CD8-positive, alpha-beta memory T cell (primary cell): ENCODE measurements at regions not wholly inside any gene's neighbourhood (a gene's known extent, or its start where the extent isn't known, plus 50 kb on each side); places are given as distances from the start of the nearest gene placed in this dataset.
A peak's percentile ranks its signal among the peaks of the same experiment; 100 is the strongest.
"Not testable (repeated sequence)": the region's sequence is repeated elsewhere in the genome, so short reads cannot be mapped to it uniquely, and the experiment has no call there.

Source experiments
- CTCF ChIA-PET: fragments of 350-600 bp; sonication (Branson Sonifier 250); formaldehyde crosslinking; loops from one replicate; lab custom pipeline; 2021; ENCODE audit warnings: antibody characterized with exemption; lab: Charles Lee
- POLR2A ChIA-PET: fragments of 350-600 bp; sonication (Branson Sonifier 250); formaldehyde crosslinking; loops from one replicate; lab custom pipeline; 2021; ENCODE audit warnings: antibody characterized with exemption; lab: Charles Lee
- DNase-seq, 5 donors: peaks; one replicate each; pipeline versions ENCODE4 v3.0.0 to v3.0.0-alpha.2; 2020 to 2022; ENCODE audit warnings: mixed read lengths in 1 of 5
- H3K27ac ChIP-seq: one replicate; pipeline ENCODE4 v1.7.0; 2013; ENCODE audit warnings: low read depth, mild to moderate bottlenecking, low read length, moderate library complexity
- H3K27me3 ChIP-seq: 2 replicates; pipeline ENCODE4 v1.7.0; 2013; ENCODE audit warnings: low read length, mild to moderate bottlenecking; ENCODE audit not compliant: insufficient read depth, poor library complexity, severe bottlenecking
- H3K36me3 ChIP-seq: 2 replicates; pipeline ENCODE4 v1.7.0; 2013; ENCODE audit warnings: mild to moderate bottlenecking, low read length, moderate library complexity; ENCODE audit not compliant: insufficient read depth
- H3K4me1 ChIP-seq: 2 replicates; pipeline ENCODE4 v1.7.0; 2013; ENCODE audit warnings: mild to moderate bottlenecking, low read length, moderate library complexity; ENCODE audit not compliant: insufficient read depth
- H3K4me3 ChIP-seq: 2 replicates; pipeline ENCODE4 v1.7.0; 2013; ENCODE audit warnings: mild to moderate bottlenecking, low read length
- H3K9me3 ChIP-seq: 2 replicates; pipeline ENCODE4 v1.7.0; 2013; ENCODE audit warnings: mild to moderate bottlenecking, low read length
- H3K27ac Mint-ChIP-seq, 8 donors: one replicate each; pipeline ENCODE4 v1.8.0; 2020 to 2021; ENCODE audit warnings: mixed read lengths in 8 of 8, mild to moderate bottlenecking in 6 of 8, inconsistent platforms in 3 of 8, moderate library complexity in 3 of 8
- H3K27me3 Mint-ChIP-seq, 2 donors: one replicate each; pipeline ENCODE4 v1.8.0; 2020 to 2021; ENCODE audit warnings: mixed read lengths in 2 of 2, mild to moderate bottlenecking in 1 of 2, moderate library complexity in 1 of 2
- H3K36me3 Mint-ChIP-seq, 3 donors: one replicate each; pipeline ENCODE4 v1.8.0; 2020 to 2021; ENCODE audit warnings: mixed read lengths in 3 of 3, inconsistent platforms in 1 of 3, mild to moderate bottlenecking in 1 of 3
- H3K4me1 Mint-ChIP-seq, 3 donors: one replicate each; pipeline ENCODE4 v1.8.0; 2020 to 2021; ENCODE audit warnings: mixed read lengths in 3 of 3, inconsistent platforms in 1 of 3, mild to moderate bottlenecking in 1 of 3
- H3K4me3 Mint-ChIP-seq, 7 donors: one replicate each; pipeline ENCODE4 v1.8.0; 2020 to 2021; ENCODE audit warnings: mixed read lengths in 7 of 7, mild to moderate bottlenecking in 6 of 7, moderate library complexity in 4 of 7, inconsistent platforms in 2 of 7
- H3K9me3 Mint-ChIP-seq, 5 donors: one replicate each; pipeline ENCODE4 v1.8.0; 2020 to 2022; ENCODE audit warnings: mixed read lengths in 5 of 5, mild to moderate bottlenecking in 3 of 5, moderate library complexity in 2 of 5, inconsistent platforms in 1 of 5

DNA sequence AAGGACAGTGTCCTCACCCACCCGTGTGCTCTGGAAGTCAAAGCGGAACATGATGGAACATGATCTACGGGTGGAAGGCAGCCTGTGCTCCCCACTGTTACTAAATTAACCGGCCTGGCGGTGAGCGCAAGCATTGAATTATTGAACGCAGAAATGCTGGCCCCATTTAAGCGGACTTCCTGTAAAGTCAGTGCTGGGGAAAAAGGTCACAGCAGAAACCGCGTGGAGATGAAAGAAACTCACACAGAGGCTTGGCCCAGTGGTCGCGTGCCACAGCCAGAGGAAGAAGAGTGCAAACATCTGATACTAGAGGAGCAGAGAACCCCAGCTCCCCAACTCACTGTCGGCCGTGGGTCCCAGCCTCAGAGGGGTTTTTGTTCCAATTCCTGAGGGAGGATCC is 321.2 kb downstream of the ADGRD1 start:
- Mint-ChIP-seq H3K4me1 (no peaks in the 10 kb centered on the region), H3K36me3 (no peaks in the 10 kb centered on the region), H3K27me3 (peaks cover 2 to 6% of the 10 kb centered on the region in 2 donors), H3K4me3 (no peak overlapping the region), H3K9me3 (peaks cover 0 to 2% (median 0%) of the 10 kb centered on the region in 5 donors), H3K27ac (no peak overlapping the region)
- no peak overlapping the region for H3K27ac ChIP-seq
- no peaks in the 10 kb centered on the region for H3K36me3 ChIP-seq
- peak in 1 of 5 donors; percentile 3 for DNase-seq
- H3K4me3 ChIP-seq, result no peak overlapping the region
- no peaks in the 10 kb centered on the region for H3K27me3 ChIP-seq
- no peaks in the 10 kb centered on the region for H3K9me3 ChIP-seq
- ChIA-PET CTCF (no interaction called here), POLR2A (no interaction called here)
- no peaks in the 10 kb centered on the region for H3K4me1 ChIP-seq

DNA sequence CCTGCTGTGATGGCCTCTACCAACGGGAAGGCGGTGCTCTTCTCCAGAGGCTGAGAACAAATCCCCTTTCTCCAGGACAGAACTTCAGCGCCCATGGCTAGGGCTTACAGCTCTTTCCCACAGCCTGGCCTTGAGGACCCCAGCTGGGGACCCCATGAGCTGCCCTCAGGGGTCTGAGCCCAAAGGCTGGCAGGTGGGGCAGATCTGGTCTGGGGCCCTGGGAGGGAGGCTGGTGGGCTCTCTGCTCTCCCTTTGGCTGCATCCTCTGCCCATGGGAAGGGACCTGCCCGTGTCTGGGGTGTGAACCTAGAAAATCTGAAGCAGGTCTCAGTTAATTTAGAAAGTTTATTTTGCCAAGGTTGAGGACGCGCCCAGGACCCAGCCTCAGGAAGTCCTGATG is 322.1 kb downstream of the ADGRD1 start:
- H3K4me3 ChIP-seq, result no peak overlapping the region
- no peaks in the 10 kb centered on the region for H3K4me1 ChIP-seq
- H3K27me3 ChIP-seq, result no peaks in the 10 kb centered on the region
- no peak overlapping the region for H3K4me3 Mint-ChIP-seq
- peaks cover 2 to 7% of the 10 kb centered on the region in 2 donors for H3K27me3 Mint-ChIP-seq
- ChIA-PET POLR2A (no interaction called here), CTCF (no interaction called here)
- H3K4me1 Mint-ChIP-seq, result no peaks in the 10 kb centered on the region
- H3K9me3 Mint-ChIP-seq, result peaks cover 0 to 2% (median 0%) of the 10 kb centered on the region in 5 donors
- peak in 1 of 5 donors; percentile 35 for DNase-seq
- H3K36me3 Mint-ChIP-seq, result no peaks in the 10 kb centered on the region
- no peaks in the 10 kb centered on the region for H3K36me3 ChIP-seq
- H3K27ac ChIP-seq, result no peak overlapping the region
- H3K9me3 ChIP-seq, result no peaks in the 10 kb centered on the region
- H3K27ac Mint-ChIP-seq, result no peak overlapping the region

DNA sequence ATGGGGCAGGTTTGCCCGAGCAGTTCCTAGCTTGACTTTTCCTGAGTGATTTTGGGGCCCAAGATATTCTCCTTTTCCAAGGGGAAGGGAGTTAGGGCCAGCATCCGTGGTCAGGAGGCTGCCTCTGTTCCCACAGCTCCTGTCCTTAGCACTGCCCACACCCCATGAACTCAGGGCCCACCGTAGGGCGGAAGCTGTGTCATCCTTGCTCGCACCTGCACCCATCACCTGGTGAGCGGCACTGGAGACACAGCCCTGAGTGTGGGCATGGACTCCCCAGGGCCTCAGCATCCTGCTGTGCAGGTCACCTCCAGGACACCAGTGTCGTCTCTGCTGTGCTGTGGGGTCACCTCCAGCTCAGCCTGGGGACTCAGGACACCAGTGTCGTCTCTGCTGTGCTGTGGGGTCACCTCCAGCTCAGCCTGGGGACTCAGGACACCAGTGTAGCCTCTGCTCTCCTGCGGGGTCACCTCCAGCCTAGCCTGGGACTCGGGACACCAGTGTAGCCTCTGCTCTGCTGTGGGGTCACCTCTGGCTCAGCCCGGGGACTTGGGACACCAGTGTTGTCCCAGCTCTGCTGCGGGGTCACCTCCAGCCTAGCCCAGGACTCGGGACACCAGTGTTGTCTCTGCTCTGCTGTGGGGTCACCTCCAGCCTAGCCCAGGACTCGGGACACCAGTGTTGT is 322.9 kb downstream of the ADGRD1 start:
- ChIA-PET POLR2A (no interaction called here), CTCF (no interaction called here)
- Mint-ChIP-seq H3K27ac (no peak overlapping the region), H3K36me3 (no peaks in the 10 kb centered on the region), H3K27me3 (peaks cover 2 to 7% of the 10 kb centered on the region in 2 donors), H3K9me3 (peaks cover 0 to 2% (median 0%) of the 10 kb centered on the region in 5 donors), H3K4me1 (no peaks in the 10 kb centered on the region), H3K4me3 (no peak overlapping the region)
- Histone ChIP-seq H3K27me3 (no peaks in the 10 kb centered on the region), H3K9me3 (no peaks in the 10 kb centered on the region), H3K4me1 (no peaks in the 10 kb centered on the region), H3K4me3 (no peak overlapping the region), H3K27ac (no peak overlapping the region), H3K36me3 (no peaks in the 10 kb centered on the region)
- peak in 1 of 5 donors; percentile 33 for DNase-seq

DNA sequence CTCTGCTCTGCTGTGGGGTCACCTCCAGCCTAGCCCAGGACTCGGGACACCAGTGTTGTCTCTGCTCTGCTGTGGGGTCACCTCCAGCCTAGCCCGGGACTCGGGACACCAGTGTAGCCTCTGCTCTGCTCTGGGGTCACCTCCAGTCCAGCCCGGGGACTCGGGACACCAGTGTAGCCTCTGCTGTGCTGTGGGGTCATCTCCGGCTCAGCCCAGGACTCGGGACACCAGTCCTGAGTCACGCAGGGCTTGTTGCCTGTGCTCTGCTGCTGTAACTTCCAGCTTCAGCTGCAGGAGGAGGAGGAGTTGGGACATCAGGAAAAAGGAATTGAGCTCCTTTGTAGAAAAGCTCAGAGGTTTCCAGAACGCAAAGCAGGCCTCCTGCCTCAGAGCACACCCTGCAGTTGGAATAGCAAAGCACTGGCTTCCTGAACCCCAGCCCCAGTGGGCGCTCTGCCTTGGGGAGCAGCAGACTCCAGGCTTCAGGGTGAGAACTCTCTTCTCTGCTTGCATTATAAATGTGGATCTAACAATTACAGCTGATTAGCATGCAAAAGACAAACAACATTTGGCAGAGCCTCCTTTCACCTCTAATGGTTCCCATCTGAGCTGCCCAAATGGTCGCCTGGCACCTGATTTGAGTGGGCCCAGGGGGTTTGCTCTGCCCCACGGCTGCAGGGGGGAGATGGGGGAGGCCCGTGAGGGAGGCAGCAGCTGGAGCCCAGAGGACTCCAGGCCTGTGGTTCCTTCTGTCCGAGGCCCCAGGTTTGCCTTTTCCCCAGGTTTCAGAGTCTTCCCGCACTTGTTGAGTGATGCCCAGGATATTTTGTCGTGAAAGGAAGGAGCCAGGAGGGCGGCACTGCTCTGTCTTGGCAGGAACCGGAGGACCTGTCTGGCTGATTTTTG is 323.7 kb downstream of the ADGRD1 start:
- H3K36me3 ChIP-seq, H3K27ac ChIP-seq, H3K27me3 Mint-ChIP-seq, H3K27ac Mint-ChIP-seq, CTCF ChIA-PET, H3K4me1 ChIP-seq, H3K9me3 Mint-ChIP-seq, H3K4me3 Mint-ChIP-seq, H3K27me3 ChIP-seq, H3K9me3 ChIP-seq, H3K4me1 Mint-ChIP-seq, H3K36me3 Mint-ChIP-seq, POLR2A ChIA-PET, H3K4me3 ChIP-seq: not testable (repeated sequence)
- DNase-seq, result peak in 1 of 5 donors; percentile 31

DNA sequence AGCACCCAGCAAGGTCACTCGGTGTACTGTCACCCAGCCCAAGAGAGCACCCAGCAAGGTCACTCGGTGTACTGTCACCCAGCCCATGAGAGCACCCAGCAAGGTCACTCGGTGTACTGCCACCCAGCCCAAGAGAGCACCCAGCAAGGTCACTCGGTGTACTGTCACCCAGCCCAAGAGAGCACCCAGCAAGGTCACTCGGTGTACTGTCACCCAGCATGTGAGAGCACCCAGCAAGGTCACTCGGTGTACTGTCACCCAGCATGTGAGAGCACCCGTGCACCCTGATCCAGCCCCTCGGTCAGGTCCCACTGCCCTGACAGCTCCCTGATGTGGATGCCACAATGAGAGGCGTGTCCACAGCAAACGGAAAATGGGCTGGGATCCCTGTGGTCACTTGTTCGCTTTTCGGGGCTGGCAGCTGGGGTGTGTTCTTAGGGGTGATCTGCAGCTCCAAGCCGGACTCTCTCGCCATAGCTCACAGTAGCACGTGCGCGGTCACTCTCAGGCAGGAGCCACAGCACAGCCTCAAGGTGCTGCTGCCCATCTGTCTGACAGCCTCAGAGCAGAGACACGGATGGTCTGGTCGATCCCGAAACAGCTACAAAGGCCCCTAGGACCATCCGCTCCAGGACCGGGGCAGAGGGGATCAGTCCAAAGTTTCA is 324.9 kb downstream of the ADGRD1 start:
- H3K4me3 ChIP-seq, H3K27ac ChIP-seq, H3K36me3 Mint-ChIP-seq, POLR2A ChIA-PET, H3K27ac Mint-ChIP-seq, H3K36me3 ChIP-seq, H3K4me1 ChIP-seq, H3K27me3 Mint-ChIP-seq, H3K9me3 Mint-ChIP-seq, H3K27me3 ChIP-seq, H3K4me1 Mint-ChIP-seq, H3K9me3 ChIP-seq, CTCF ChIA-PET, H3K4me3 Mint-ChIP-seq: not testable (repeated sequence)
- peak in 1 of 5 donors; percentile 6 for DNase-seq

- Mint-ChIP-seq H3K36me3 (no peaks in the 10 kb centered on the region), H3K27ac (peak overlapping the region in 1 of 8 donors; percentile 55), H3K4me3 (no peak overlapping the region), H3K27me3 (peaks cover 0 to 7% of the 10 kb centered on the region in 2 donors), H3K9me3 (peaks cover 0 to 2% (median 0%) of the 10 kb centered on the region in 5 donors), H3K4me1 (no peaks in the 10 kb centered on the region)
- H3K4me1 ChIP-seq, result no peaks in the 10 kb centered on the region
- H3K36me3 ChIP-seq, result no peaks in the 10 kb centered on the region
- POLR2A ChIA-PET, result no interaction called here
- no peak overlapping the region for H3K27ac ChIP-seq
- CTCF ChIA-PET, result no interaction called here
- DNase-seq, result peak in 1 of 5 donors; percentile 32
- H3K9me3 ChIP-seq, result no peaks in the 10 kb centered on the region
- no peaks in the 10 kb centered on the region for H3K27me3 ChIP-seq
- H3K4me3 ChIP-seq, result no peak overlapping the region
Observed at GRCh38 chr12:131279281-131279921, 325.7 kb downstream of the ADGRD1 start.

GRCh38 chr12:131280426-131280825 is 326.7 kb downstream of the ADGRD1 start:
- ChIA-PET CTCF (no interaction called here), POLR2A (no interaction called here)
- peak in 1 of 5 donors; percentile 10 for DNase-seq
- no peaks in the 10 kb centered on the region for H3K36me3 ChIP-seq
- Mint-ChIP-seq H3K4me1 (no peaks in the 10 kb centered on the region), H3K36me3 (no peaks in the 10 kb centered on the region), H3K9me3 (peaks cover 0 to 1% (median 0%) of the 10 kb centered on the region in 5 donors), H3K4me3 (no peak overlapping the region), H3K27me3 (peaks cover 0 to 7% of the 10 kb centered on the region in 2 donors), H3K27ac (no peak overlapping the region)
- H3K4me1 ChIP-seq, result no peaks in the 10 kb centered on the region
- no peak overlapping the region for H3K27ac ChIP-seq
- H3K27me3 ChIP-seq, result no peaks in the 10 kb centered on the region
- H3K9me3 ChIP-seq, result no peaks in the 10 kb centered on the region
- no peak overlapping the region for H3K4me3 ChIP-seq
